GM12878 (cell line): ENCODE measurements at regions not wholly inside any gene's neighbourhood (a gene's known extent, or its start where the extent isn't known, plus 50 kb on each side); places are given as distances from the start of the nearest gene placed in this dataset.

ENCODE experiments used
- ASH2L ChIP-seq: fragments of 300-600, 200-600 bp; sonication (generic); IDR thresholded peaks from 2 replicates; pipeline ENCODE4 v1.6.1; 2017; ENCODE audit warnings: low read depth, mild to moderate bottlenecking, borderline replicate concordance
- BCLAF1 ChIP-seq: fragments of 450-650 bp; IDR thresholded peaks from 2 replicates; pipeline ENCODE4 v1.6.1; 2017; ENCODE audit warnings: antibody characterized with exemption, mild to moderate bottlenecking, moderate library complexity
- CTCF ChIP-seq, 3 experiments: IDR thresholded peaks in 2 of 3; conservative IDR thresholded peaks in 1 of 3; 2 replicates each; pipeline ENCODE4 v1.5.1; 2011; ENCODE audit warnings: low read depth in 3 of 3, low read length in 3 of 3, mild to moderate bottlenecking in 3 of 3, control low read depth in 2 of 3, moderate library complexity in 2 of 3, inconsistent platforms in 1 of 3, mixed read lengths in 1 of 3; ENCODE audit not compliant: control insufficient read depth in 2 of 3, insufficient read depth in 1 of 3; ENCODE audit errors: extremely low read depth in 1 of 3
- IRF5 ChIP-seq: fragments of 450-650 bp; IDR thresholded peaks from 2 replicates; pipeline ENCODE4 v1.6.1; 2017; ENCODE audit warnings: borderline replicate concordance
- KDM1A ChIP-seq: fragments of 200-600 bp; sonication (generic); IDR thresholded peaks from 2 replicates; pipeline ENCODE4 v1.6.1; 2016; ENCODE audit warnings: borderline replicate concordance
- POLR2A ChIP-seq: IDR thresholded peaks from 2 replicates; pipeline ENCODE4 v1.6.1; 2011; ENCODE audit warnings: low read depth, mild to moderate bottlenecking, low read length
- SIX5 ChIP-seq: IDR thresholded peaks from 2 replicates; pipeline ENCODE4 v1.6.1; 2011; ENCODE audit warnings: mild to moderate bottlenecking, low read depth, low read length, moderate library complexity; ENCODE audit not compliant: severe bottlenecking
- ZSCAN29 ChIP-seq: fragments of 450-650 bp; IDR thresholded peaks from 2 replicates; pipeline ENCODE4 v1.6.1; 2017; ENCODE audit warnings: mild to moderate bottlenecking, moderate library complexity
- TF ChIP-seq, protein P1 (sequence below): IDR thresholded peaks from 2 replicates; pipeline ENCODE4 v1.6.1; 2011; ENCODE audit warnings: low read depth, low read length, improper control_type of control experiment, borderline replicate concordance
- TF ChIP-seq, protein P2 (sequence below): fragments of 450-650 bp; IDR thresholded peaks from 2 replicates; pipeline ENCODE4 v1.6.1; 2014; ENCODE audit warnings: mild to moderate bottlenecking

DNA sequence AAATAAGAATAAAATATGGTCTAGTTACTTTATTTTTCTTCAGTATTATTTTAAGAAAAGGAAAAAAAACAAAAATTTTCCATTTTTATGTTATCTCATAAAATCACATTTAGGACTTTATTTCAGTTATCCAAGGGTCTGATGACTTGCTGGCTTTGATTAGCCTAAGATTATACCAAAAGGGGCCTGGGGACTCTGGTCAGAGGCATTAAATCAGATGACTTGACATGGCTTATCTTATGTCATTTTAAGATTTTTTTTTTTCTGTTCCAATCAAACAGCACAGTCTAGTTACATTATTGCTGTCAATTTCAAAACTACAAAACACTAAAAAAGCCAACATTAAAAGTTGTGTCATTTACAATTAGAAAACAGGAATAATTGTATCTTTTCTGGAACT, 725.4 kb upstream of the NR2F2 start:
- TF ChIP-seq BCLAF1 (no peak), IRF5 (no peak), CTCF (IDR thresholded peaks at IDR 0.05 in 2 of 3, conservative IDR thresholded peaks at IDR 0.05 in 1 of 3; ENCODE audit: control insufficient read depth in 2 of 3, extremely low read depth in 1 of 3, insufficient read depth in 1 of 3, low read depth in 3 of 3, low read length in 3 of 3) (no peak), SIX5 (no peak), ZSCAN29 (no peak), ASH2L (no peak), POLR2A (no peak), KDM1A (no peak)
- TF ChIP-seq, protein P1, sequence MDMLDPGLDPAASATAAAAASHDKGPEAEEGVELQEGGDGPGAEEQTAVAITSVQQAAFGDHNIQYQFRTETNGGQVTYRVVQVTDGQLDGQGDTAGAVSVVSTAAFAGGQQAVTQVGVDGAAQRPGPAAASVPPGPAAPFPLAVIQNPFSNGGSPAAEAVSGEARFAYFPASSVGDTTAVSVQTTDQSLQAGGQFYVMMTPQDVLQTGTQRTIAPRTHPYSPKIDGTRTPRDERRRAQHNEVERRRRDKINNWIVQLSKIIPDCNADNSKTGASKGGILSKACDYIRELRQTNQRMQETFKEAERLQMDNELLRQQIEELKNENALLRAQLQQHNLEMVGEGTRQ = no peak
- TF ChIP-seq, protein P2, sequence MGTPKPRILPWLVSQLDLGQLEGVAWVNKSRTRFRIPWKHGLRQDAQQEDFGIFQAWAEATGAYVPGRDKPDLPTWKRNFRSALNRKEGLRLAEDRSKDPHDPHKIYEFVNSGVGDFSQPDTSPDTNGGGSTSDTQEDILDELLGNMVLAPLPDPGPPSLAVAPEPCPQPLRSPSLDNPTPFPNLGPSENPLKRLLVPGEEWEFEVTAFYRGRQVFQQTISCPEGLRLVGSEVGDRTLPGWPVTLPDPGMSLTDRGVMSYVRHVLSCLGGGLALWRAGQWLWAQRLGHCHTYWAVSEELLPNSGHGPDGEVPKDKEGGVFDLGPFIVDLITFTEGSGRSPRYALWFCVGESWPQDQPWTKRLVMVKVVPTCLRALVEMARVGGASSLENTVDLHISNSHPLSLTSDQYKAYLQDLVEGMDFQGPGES = no peak
